ENCODE measurements at regions not wholly inside any gene's neighbourhood (a gene's known extent, or its start where the extent isn't known, plus 50 kb on each side); places are given as distances from the start of the nearest gene placed in this dataset.
"Not testable (repeated sequence)": the region's sequence is repeated elsewhere in the genome, so short reads cannot be mapped to it uniquely, and the experiment has no call there.

DNA sequence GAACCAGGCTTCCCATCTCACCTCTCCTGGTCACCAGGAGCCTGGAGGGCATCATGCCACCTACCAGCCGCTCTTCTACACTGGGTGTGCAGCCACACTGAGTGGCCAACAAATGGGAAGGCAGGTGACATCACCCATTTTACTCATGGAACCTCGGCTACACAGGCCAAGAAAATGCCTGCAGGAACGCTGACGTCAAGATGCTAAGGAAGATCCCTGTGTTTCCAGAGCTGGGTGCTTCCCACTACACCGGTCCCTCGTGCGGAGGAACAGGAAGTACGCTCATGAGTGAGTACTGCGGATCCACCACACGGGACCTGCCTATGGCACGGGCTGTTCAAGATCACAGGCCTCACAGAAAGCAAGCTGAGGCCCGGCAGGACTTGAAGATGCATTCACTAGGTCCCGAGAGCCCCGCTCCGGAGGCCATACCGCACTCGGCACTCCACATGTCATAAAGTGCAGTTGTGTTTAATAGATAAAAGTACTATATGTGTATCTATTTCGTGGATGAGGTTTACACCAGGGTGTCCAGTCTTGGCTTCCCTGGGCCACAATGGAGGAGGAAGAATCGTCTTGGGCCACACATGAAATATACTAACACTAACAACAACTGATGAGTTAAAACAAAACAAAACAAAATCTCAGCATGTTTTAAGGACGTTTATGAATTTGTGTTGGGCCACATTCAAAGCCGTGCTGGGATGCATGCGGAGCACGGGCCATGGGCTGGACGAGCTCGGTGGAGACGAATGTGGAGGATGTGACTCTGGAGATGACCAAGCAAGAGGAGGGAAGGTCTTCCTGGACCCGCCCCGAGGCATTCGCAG, 257.9 kb downstream of the THBS2 start:
- Mint-ChIP-seq H3K27ac (no peak overlapping the region), H3K27me3 (no peaks in the 10 kb centered on the region), H3K4me1 (ENCODE audit: low read depth) (no peaks in the 10 kb centered on the region), H3K4me3 (no peak overlapping the region), H3K36me3 (no peaks in the 10 kb centered on the region), H3K9me3 (no peaks in the 10 kb centered on the region)
- intact Hi-C loops (cut with micrococcal nuclease) = loop anchor here (5.0 kb wide), 1 partner anchor 143 kb away; no protein-coding TSS in a partner anchor
- CTCF ChIA-PET = interaction anchor here (0.6 kb wide), 1 partner anchor 32 kb away, joined by 3 read pairs; no protein-coding TSS in a partner anchor
- DNase-seq = no peak
- POLR2A ChIA-PET = no interaction called here

DNA sequence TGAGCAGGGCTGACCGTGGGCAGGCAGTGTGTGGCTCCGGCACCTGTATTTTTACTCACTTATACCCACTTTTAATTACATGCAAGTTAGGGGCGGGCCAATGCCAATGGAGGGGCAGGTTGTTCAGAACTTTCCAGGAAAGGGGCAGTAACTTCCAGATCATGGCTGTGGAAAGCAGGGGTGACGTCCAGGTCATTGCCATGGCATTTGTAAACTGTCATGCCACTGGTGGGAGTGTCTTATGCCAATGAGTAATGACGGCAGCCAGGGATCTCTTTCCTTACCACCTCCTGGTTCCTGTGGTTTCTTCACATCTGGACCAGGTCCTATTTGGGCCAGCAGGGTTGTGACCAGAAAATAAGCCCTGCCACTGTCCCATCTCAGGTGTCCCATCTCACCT, 258.7 kb downstream of the THBS2 start:
- no peaks in the 10 kb centered on the region for H3K36me3 Mint-ChIP-seq
- H3K27me3 Mint-ChIP-seq = no peaks in the 10 kb centered on the region
- no peak overlapping the region for H3K4me3 Mint-ChIP-seq
- no peak overlapping the region for H3K27ac Mint-ChIP-seq
- intact Hi-C loops (cut with micrococcal nuclease) = loop anchor here (5.0 kb wide), 1 partner anchor 143 kb away; no protein-coding TSS in a partner anchor
- no peaks in the 10 kb centered on the region for H3K4me1 Mint-ChIP-seq (ENCODE audit: low read depth)
- ChIA-PET CTCF (no interaction called here), POLR2A (no interaction called here)
- no peaks in the 10 kb centered on the region for H3K9me3 Mint-ChIP-seq
- DNase-seq = no peak

DNA sequence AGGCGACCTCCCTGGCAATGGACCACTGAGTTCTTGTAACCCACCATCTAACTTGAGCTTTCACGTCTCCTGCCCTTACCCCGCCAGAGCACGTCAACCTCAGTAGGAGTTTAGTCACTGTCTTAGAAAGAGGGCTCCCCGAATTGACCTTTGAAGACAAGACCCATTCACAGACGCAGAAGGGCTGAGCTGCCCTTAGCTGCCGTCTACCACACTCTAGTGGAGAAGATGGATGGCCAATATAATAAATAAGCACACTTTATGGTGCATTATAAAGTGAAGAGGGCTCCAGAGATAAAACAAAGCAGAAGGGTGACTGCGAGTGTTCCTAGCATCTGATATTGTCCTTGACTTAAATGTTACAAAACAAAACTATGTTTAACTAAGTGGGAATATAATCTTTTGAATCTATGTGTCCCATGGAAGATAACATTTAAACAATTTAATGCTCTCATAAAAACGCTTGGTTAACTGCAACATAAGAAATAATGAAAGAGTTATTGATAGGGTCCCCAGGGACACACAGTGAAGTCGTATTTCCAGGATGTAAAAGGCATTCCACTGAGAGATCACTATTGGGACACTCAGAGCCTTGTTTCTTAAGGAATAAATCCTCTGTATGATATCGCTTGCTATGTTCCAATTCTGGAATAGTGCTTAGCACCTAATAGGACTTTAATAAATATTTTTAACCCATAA, 261.1 kb downstream of the THBS2 start:
- intact Hi-C loops (cut with micrococcal nuclease) = no loop called here
- Mint-ChIP-seq H3K27me3 (no peaks in the 10 kb centered on the region), H3K4me3 (no peak overlapping the region), H3K9me3 (no peaks in the 10 kb centered on the region), H3K4me1 (ENCODE audit: low read depth) (no peaks in the 10 kb centered on the region), H3K36me3 (no peaks in the 10 kb centered on the region), H3K27ac (no peak overlapping the region)
- ChIA-PET POLR2A (no interaction called here), CTCF (no interaction called here)
- no peak for DNase-seq

DNA sequence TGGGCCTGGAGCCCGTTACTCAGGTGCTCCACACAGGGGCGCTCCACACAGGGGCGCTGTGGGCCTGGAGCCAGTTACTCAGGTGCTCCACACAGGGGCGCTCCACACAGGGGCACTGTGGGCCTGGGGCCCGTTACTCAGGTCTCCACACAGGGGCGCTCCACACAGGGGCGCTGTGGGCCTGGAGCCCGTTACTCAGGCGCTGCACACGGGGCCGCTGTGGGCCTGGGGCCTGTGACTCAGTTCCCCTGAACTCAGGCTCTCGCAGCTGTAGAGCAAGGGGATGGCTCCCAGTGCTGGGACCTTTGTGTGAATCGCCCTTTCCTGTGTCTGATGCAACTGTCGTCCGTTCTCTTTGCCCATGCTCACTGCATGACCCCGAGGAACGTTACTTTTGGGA, 262.0 kb downstream of the THBS2 start:
- DNase-seq; CTCF ChIA-PET; H3K4me1 Mint-ChIP-seq (ENCODE audit: low read depth); H3K9me3 Mint-ChIP-seq; H3K27me3 Mint-ChIP-seq; POLR2A ChIA-PET; intact Hi-C loops (cut with micrococcal nuclease); H3K36me3 Mint-ChIP-seq; H3K27ac Mint-ChIP-seq; H3K4me3 Mint-ChIP-seq: not testable (repeated sequence)

DNA sequence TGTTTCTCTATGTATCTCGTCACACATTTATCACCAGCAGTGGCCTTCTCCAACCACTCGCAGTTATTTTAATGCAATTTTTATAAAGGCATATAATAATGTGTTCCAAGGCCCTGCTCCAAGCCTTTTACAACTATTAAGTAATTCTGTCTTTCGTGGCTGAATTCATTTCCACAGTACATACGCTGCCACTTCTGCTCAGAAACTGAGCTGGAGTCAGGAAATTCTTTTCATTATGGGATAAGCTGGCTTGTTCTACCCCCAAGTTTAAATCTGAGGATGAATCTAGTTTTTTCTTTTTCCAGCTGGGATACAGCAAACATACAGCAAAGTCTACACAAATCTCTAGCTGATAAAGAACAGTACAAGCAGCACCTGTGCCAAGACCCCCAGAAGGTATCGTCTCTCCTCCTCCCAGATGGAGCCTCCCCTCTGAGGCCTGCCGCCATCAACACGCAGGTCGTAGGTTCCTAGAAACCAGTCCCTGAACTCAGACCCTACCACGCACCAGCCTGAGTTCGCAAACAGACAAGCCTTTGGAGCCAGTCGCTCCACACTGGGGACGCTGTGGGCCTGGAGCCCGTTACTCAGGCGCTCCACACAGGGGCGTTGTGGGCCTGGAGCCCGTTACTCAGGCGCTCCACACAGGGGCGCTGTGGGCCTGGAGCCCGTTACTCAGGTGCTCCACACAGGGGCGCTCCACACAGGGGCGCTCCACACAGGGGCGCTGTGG, 263.5 kb downstream of the THBS2 start:
- Mint-ChIP-seq H3K36me3 (no peaks in the 10 kb centered on the region), H3K4me1 (ENCODE audit: low read depth) (no peaks in the 10 kb centered on the region), H3K4me3 (no peak overlapping the region), H3K27ac (no peak overlapping the region), H3K27me3 (no peaks in the 10 kb centered on the region), H3K9me3 (no peaks in the 10 kb centered on the region)
- intact Hi-C loops (cut with micrococcal nuclease) = no loop called here
- CTCF ChIA-PET = interaction anchor here (1.6 kb wide), 1 partner anchor 9 kb away, joined by 5 read pairs; no protein-coding TSS in a partner anchor
- no peak for DNase-seq
- POLR2A ChIA-PET = no interaction called here

DNA sequence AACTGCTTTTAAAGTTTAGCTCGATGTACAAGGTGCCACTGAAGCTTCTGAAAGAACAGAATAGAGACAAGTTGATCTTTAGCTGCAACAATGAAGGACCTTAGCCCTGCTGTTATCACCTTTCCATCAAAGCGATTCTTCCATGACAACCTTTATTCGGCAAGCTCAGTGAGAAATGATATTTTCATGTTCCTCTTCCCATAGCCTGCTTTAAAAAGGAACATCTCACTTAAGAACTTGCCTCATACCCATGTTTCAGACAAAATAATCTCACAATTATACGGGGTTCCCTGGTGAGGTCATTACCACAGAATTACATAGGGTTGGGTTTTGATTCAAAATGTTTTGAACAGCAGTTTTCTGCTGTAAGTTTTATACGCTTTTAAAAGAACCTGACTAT, 264.2 kb downstream of the THBS2 start:
- POLR2A ChIA-PET = no interaction called here
- Mint-ChIP-seq H3K27me3 (no peaks in the 10 kb centered on the region), H3K4me1 (ENCODE audit: low read depth) (no peaks in the 10 kb centered on the region), H3K36me3 (no peaks in the 10 kb centered on the region), H3K27ac (no peak overlapping the region), H3K9me3 (no peaks in the 10 kb centered on the region), H3K4me3 (no peak overlapping the region)
- CTCF ChIA-PET = interaction anchor here (1.6 kb wide), 1 partner anchor 10 kb away, joined by 5 read pairs; no protein-coding TSS in a partner anchor
- intact Hi-C loops (cut with micrococcal nuclease) = no loop called here
- DNase-seq = no peak

DNA sequence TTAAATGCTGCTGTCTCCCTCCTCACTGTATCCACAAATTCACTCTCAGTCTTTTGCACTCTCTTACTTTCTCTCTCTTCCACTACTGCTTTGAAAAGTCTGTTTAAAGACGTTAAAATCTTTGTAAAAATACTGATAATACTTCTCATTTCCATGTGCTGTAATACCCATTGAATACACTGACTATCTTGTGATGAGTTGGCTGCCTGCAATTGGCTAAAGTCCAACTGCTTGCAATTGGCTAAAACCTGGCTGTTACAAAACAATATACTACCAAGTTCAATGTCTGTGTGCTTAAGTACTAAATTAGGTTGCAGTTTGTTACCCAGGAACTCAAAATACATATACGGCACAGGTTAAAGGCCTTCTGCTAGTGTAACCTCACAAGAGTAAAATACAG, 264.8 kb downstream of the THBS2 start:
- intact Hi-C loops (cut with micrococcal nuclease) = no loop called here
- DNase-seq = no peak
- CTCF ChIA-PET = interaction anchor here (1.6 kb wide), 1 partner anchor 10 kb away, joined by 5 read pairs; no protein-coding TSS in a partner anchor
- Mint-ChIP-seq H3K27ac (no peak overlapping the region), H3K36me3 (no peaks in the 10 kb centered on the region), H3K4me3 (no peak overlapping the region), H3K9me3 (no peaks in the 10 kb centered on the region), H3K27me3 (no peaks in the 10 kb centered on the region), H3K4me1 (ENCODE audit: low read depth) (no peaks in the 10 kb centered on the region)
- POLR2A ChIA-PET = no interaction called here

DNA sequence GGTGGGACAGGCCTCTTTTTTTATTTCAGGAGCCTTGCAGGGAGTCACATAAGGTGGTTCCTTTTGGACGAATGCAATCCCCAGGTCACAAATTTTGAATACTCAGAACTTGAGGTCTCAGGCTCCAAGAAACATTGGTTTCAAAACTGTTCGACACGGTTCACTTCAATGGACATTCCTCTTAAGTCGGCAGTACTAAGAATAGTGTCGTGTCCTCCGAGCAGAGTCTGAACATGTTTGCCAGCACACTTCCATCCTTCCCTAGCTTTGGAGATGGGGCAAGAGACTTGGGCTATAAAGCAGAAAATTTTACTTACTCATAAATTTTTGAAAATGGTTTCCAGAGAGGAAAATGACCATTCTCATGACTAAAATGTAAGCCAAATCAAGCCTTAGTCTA, 265.4 kb downstream of the THBS2 start:
- no peaks in the 10 kb centered on the region for H3K4me1 Mint-ChIP-seq (ENCODE audit: low read depth)
- intact Hi-C loops (cut with micrococcal nuclease) = no loop called here
- DNase-seq = no peak
- peaks cover 4% of the 10 kb centered on the region for H3K27me3 Mint-ChIP-seq
- H3K36me3 Mint-ChIP-seq = no peaks in the 10 kb centered on the region
- no peak overlapping the region for H3K27ac Mint-ChIP-seq
- no peaks in the 10 kb centered on the region for H3K9me3 Mint-ChIP-seq
- ChIA-PET CTCF (no interaction called here), POLR2A (no interaction called here)
- H3K4me3 Mint-ChIP-seq = no peak overlapping the region

DNA sequence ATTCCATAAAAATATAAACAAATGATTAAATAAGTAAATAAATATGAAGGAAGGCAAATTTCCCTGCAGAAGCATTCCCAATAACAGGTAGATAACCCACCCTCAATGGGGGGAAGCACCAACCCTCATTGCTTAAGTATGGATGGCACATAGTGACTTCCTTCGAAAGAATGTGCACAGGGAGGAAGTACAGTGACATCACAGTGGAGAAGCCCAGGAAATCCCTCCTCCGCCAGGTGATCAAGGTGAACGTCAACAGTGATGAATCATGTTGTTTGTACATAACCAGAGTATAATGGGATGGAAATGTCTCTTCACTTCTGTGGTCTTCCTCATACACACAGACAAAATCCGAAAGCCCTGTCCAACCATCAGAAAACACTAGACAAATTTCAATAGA, 267.9 kb downstream of the THBS2 start:
- Mint-ChIP-seq H3K36me3 (peaks cover 2% of the 10 kb centered on the region), H3K4me3 (no peak overlapping the region), H3K4me1 (ENCODE audit: low read depth) (no peaks in the 10 kb centered on the region), H3K27ac (no peak overlapping the region), H3K9me3 (peaks cover 8% of the 10 kb centered on the region), H3K27me3 (peaks cover 6% of the 10 kb centered on the region)
- DNase-seq = no peak
- POLR2A ChIA-PET = no interaction called here
- intact Hi-C loops (cut with micrococcal nuclease) = no loop called here
- CTCF ChIA-PET = no interaction called here

DNA sequence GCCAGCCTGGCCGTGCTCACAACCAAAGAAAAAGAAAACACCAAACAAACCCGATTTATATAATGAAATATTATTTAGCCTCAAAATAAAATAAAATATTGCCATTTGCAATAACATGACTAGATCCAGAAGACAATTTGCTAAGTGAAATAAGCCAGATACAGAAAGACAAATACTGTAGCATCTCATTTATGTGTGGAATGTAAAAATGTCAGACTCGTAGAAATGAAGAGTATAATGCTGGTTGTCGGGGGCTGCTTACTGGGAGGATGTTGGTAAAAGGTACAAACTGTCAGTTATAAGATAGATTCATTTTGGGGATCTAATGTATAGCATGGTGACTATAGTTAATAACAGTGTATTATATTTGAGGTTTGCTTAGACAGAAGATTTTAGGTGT, 269.7 kb downstream of the THBS2 start:
- intact Hi-C loops (cut with micrococcal nuclease) = no loop called here
- no peak overlapping the region for H3K27ac Mint-ChIP-seq
- H3K36me3 Mint-ChIP-seq = peaks cover 2% of the 10 kb centered on the region
- H3K9me3 Mint-ChIP-seq = peaks cover 25% of the 10 kb centered on the region
- peaks cover 8% of the 10 kb centered on the region for H3K27me3 Mint-ChIP-seq
- no peak overlapping the region for H3K4me3 Mint-ChIP-seq
- no peaks in the 10 kb centered on the region for H3K4me1 Mint-ChIP-seq (ENCODE audit: low read depth)
- DNase-seq = no peak
- ChIA-PET CTCF (no interaction called here), POLR2A (no interaction called here)

DNA sequence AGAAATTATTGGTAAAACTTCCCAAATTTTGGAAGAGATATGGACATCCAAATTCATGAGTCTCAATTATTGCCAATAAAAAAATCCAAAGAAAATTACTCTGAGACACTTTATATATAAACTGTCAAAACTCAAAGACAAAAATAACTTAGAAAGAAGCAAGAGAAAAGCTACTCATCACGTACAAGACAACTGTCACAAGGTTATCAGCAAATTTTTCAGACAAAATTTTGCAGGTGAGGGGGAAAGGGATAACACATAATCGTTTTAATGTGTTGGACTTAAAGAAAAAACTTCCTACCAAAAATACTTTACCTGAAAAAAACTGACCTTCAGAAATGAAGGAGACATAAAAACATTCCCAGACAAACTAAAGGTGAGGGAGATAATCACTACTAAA, 272.5 kb downstream of the THBS2 start:
- no peak for DNase-seq
- intact Hi-C loops (cut with micrococcal nuclease) = no loop called here
- ChIA-PET CTCF (no interaction called here), POLR2A (no interaction called here)
- H3K4me3 Mint-ChIP-seq = no peak overlapping the region
- H3K27me3 Mint-ChIP-seq = peaks cover 8% of the 10 kb centered on the region
- peaks cover 25% of the 10 kb centered on the region for H3K9me3 Mint-ChIP-seq
- peaks cover 2% of the 10 kb centered on the region for H3K36me3 Mint-ChIP-seq
- H3K4me1 Mint-ChIP-seq (ENCODE audit: low read depth) = no peaks in the 10 kb centered on the region
- H3K27ac Mint-ChIP-seq = no peak overlapping the region

DNA sequence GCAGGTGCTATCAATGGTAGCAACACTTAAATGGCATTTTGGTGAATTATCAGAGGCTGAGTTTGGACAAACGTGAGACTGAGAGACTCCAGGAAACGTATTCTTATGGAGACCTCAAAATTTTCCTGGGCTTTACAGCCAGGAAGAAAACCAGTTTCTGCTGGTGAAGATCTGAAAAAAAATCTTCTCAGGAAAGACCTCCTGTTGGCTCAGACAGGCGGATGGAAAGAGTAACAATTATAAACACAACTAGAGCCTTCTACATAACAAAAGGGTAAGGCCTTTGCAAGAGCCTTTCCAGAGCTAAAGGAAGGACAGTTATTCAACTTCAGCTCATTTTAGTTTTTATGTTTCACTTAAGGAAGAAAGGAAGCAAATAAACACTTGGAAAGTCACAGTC, 274.4 kb downstream of the THBS2 start:
- no peak overlapping the region for H3K4me3 Mint-ChIP-seq
- DNase-seq = no peak
- no peaks in the 10 kb centered on the region for H3K4me1 Mint-ChIP-seq (ENCODE audit: low read depth)
- intact Hi-C loops (cut with micrococcal nuclease) = no loop called here
- POLR2A ChIA-PET = no interaction called here
- no peak overlapping the region for H3K27ac Mint-ChIP-seq
- peaks cover 8% of the 10 kb centered on the region for H3K27me3 Mint-ChIP-seq
- H3K36me3 Mint-ChIP-seq = peaks cover 2% of the 10 kb centered on the region
- CTCF ChIA-PET = interaction anchor here (1.0 kb wide), 1 partner anchor 22 kb away, joined by 3 read pairs; no protein-coding TSS in a partner anchor
- H3K9me3 Mint-ChIP-seq = peaks cover 25% of the 10 kb centered on the region

All from activated CD4-positive, alpha-beta memory T cell treated with anti-CD3 and anti-CD28 coated beads for 36 hours (primary cell).